ENCODE measurements at regions not wholly inside any gene's neighbourhood (a gene's known extent, or its start where the extent isn't known, plus 50 kb on each side); places are given as distances from the start of the nearest gene placed in this dataset.

DNA sequence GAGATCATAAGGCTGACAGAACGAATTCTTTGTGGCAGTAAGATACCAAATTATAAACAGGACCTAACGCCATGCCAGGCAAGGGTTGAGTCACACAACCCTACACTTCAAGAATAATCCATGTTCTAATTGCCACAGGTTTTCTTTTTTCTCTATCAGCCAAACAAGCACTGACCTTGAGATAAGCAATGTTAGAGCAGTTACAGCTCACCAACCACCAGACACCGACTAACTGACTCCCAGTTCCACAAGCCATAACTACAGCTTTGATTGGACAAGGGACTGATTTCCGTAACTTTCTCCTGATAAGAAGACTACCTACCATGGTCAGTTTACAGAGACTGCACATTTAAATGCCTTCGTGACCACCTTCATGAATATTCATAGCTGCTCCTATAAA lies 149.6 kb downstream of the PTPRU start:
- Histone ChIP-seq H3K36me3 (ENCODE audit: control insufficient read depth in 1 of 2, insufficient read depth in 2 of 2, low read length in 2 of 2) (no peaks in the 10 kb centered on the region), H3K4me1 (ENCODE audit: control insufficient read depth in 1 of 2, insufficient read depth in 2 of 2, low read length in 2 of 2) (peaks cover 0 to 5% of the 10 kb centered on the region in 2 experiments; a peak in 1 of 4 replicates), H3K4me3 (replicated peaks in 1 of 2; ENCODE audit: low read depth in 1 of 2, low read length in 2 of 2) (no peak overlapping the region), H4K20me1 (ENCODE audit: insufficient read depth) (no peaks in the 10 kb centered on the region), H3K9ac (ENCODE audit: low read length) (no peak overlapping the region), H3K9me2 (ENCODE audit: insufficient read depth) (no peaks in the 10 kb centered on the region), H2AFZ (ENCODE audit: low read depth, low read length, poor library complexity, severe bottlenecking) (no peak overlapping the region), H3K9me3 (ENCODE audit: control insufficient read depth in 1 of 2, insufficient read depth in 1 of 2, low read depth in 1 of 2, low read length in 2 of 2) (no peaks in the 10 kb centered on the region), H3K4me2 (ENCODE audit: low read length) (no peak overlapping the region), H3K79me2 (ENCODE audit: insufficient read depth, low read length) (no peaks in the 10 kb centered on the region), H3K27me3 (ENCODE audit: insufficient read depth, low read length) (peaks cover 6% of the 10 kb centered on the region; the same call in 1 of the 2 replicates), H3K27ac (ENCODE audit: low read depth, low read length) (no peak overlapping the region)
- ChIA-PET POLR2A (no interaction called here), RAD21 (ENCODE audit: low non-redundant PET in 1 of 2, low total read pairs in 2 of 2, uncharacterized antibody in 2 of 2, unreplicated experiment in 2 of 2) (no interaction called here), CTCF (interaction anchor here (2.0 kb wide), 1 partner anchor 29 kb away, joined by 8 read pairs; no protein-coding TSS in a partner anchor)
- TF ChIP-seq CEBPB (IDR thresholded peaks at IDR 0.05; ENCODE audit: low read depth), result no peak
- no peak for TF ChIP-seq POLR2AphosphoS5 (IDR thresholded peaks at IDR 0.05; ENCODE audit: low read depth, low read length)
- TF ChIP-seq, protein P1, sequence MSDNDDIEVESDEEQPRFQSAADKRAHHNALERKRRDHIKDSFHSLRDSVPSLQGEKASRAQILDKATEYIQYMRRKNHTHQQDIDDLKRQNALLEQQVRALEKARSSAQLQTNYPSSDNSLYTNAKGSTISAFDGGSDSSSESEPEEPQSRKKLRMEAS (IDR thresholded peaks at IDR 0.05), result no peak
- no peak for TF ChIP-seq RAD21 (IDR thresholded peaks at IDR 0.05; ENCODE audit: low read depth)
- TF ChIP-seq, protein P2, sequence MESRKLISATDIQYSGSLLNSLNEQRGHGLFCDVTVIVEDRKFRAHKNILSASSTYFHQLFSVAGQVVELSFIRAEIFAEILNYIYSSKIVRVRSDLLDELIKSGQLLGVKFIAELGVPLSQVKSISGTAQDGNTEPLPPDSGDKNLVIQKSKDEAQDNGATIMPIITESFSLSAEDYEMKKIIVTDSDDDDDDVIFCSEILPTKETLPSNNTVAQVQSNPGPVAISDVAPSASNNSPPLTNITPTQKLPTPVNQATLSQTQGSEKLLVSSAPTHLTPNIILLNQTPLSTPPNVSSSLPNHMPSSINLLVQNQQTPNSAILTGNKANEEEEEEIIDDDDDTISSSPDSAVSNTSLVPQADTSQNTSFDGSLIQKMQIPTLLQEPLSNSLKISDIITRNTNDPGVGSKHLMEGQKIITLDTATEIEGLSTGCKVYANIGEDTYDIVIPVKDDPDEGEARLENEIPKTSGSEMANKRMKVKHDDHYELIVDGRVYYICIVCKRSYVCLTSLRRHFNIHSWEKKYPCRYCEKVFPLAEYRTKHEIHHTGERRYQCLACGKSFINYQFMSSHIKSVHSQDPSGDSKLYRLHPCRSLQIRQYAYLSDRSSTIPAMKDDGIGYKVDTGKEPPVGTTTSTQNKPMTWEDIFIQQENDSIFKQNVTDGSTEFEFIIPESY (IDR thresholded peaks at IDR 0.05; ENCODE audit: extremely low read depth, insufficient replicate concordance, low read length), result no peak
- TF ChIP-seq EGR1 (IDR thresholded peaks at IDR 0.05; ENCODE audit: low read depth), result no peak
- TF ChIP-seq, protein P3, sequence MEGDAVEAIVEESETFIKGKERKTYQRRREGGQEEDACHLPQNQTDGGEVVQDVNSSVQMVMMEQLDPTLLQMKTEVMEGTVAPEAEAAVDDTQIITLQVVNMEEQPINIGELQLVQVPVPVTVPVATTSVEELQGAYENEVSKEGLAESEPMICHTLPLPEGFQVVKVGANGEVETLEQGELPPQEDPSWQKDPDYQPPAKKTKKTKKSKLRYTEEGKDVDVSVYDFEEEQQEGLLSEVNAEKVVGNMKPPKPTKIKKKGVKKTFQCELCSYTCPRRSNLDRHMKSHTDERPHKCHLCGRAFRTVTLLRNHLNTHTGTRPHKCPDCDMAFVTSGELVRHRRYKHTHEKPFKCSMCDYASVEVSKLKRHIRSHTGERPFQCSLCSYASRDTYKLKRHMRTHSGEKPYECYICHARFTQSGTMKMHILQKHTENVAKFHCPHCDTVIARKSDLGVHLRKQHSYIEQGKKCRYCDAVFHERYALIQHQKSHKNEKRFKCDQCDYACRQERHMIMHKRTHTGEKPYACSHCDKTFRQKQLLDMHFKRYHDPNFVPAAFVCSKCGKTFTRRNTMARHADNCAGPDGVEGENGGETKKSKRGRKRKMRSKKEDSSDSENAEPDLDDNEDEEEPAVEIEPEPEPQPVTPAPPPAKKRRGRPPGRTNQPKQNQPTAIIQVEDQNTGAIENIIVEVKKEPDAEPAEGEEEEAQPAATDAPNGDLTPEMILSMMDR (IDR thresholded peaks at IDR 0.05 in 2 of 3, conservative IDR thresholded peaks at IDR 0.05 in 1 of 3; ENCODE audit: borderline replicate concordance in 1 of 3, insufficient read depth in 1 of 3, low read depth in 2 of 3, low read length in 2 of 3), result no peak
- no peak for TF ChIP-seq JUND (IDR thresholded peaks at IDR 0.05)
- no peak for TF ChIP-seq TCF7L2 (IDR thresholded peaks at IDR 0.05; ENCODE audit: borderline replicate concordance, extremely low read depth, insufficient read depth, insufficient read length)
- TF ChIP-seq, protein P4, sequence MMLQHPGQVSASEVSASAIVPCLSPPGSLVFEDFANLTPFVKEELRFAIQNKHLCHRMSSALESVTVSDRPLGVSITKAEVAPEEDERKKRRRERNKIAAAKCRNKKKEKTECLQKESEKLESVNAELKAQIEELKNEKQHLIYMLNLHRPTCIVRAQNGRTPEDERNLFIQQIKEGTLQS (IDR thresholded peaks at IDR 0.05), result no peak
- TF ChIP-seq EZH2 (IDR thresholded peaks at IDR 0.05), result no peak
- no peak for TF ChIP-seq SRF (IDR thresholded peaks at IDR 0.05; ENCODE audit: low read depth)
- TF ChIP-seq ELF1 (IDR thresholded peaks at IDR 0.05; ENCODE audit: borderline replicate concordance, low read depth), result no peak
- TF ChIP-seq, protein P5, sequence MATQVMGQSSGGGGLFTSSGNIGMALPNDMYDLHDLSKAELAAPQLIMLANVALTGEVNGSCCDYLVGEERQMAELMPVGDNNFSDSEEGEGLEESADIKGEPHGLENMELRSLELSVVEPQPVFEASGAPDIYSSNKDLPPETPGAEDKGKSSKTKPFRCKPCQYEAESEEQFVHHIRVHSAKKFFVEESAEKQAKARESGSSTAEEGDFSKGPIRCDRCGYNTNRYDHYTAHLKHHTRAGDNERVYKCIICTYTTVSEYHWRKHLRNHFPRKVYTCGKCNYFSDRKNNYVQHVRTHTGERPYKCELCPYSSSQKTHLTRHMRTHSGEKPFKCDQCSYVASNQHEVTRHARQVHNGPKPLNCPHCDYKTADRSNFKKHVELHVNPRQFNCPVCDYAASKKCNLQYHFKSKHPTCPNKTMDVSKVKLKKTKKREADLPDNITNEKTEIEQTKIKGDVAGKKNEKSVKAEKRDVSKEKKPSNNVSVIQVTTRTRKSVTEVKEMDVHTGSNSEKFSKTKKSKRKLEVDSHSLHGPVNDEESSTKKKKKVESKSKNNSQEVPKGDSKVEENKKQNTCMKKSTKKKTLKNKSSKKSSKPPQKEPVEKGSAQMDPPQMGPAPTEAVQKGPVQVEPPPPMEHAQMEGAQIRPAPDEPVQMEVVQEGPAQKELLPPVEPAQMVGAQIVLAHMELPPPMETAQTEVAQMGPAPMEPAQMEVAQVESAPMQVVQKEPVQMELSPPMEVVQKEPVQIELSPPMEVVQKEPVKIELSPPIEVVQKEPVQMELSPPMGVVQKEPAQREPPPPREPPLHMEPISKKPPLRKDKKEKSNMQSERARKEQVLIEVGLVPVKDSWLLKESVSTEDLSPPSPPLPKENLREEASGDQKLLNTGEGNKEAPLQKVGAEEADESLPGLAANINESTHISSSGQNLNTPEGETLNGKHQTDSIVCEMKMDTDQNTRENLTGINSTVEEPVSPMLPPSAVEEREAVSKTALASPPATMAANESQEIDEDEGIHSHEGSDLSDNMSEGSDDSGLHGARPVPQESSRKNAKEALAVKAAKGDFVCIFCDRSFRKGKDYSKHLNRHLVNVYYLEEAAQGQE (IDR thresholded peaks at IDR 0.05; ENCODE audit: low read depth), result no peak
- no peak for TF ChIP-seq YY1 (IDR thresholded peaks at IDR 0.05; ENCODE audit: extremely low read depth, insufficient replicate concordance, low read depth, low read length)
- no peak for TF ChIP-seq FOSL1 (IDR thresholded peaks at IDR 0.05; ENCODE audit: low read depth)
- no peak for TF ChIP-seq EZH2phosphoT487 (IDR thresholded peaks at IDR 0.05; ENCODE audit: borderline replicate concordance)
- TF ChIP-seq ZNF274 (IDR thresholded peaks at IDR 0.05; ENCODE audit: low read depth, low read length), result no peak
- intact Hi-C loops (cut with micrococcal nuclease), result no loop called here
- DNase-seq (ENCODE audit: low read depth, low spot score) (no peak), ATAC-seq (no peak)
- no TSS peak for BruUV-seq (replicated peaks)

All from HCT116 (cell line).